ENCODE measurements at regions not wholly inside any gene's neighbourhood (a gene's known extent, or its start where the extent isn't known, plus 50 kb on each side); places are given as distances from the start of the nearest gene placed in this dataset.
A peak's percentile ranks its signal among the peaks of the same experiment; 100 is the strongest.
"Not testable (repeated sequence)": the region's sequence is repeated elsewhere in the genome, so short reads cannot be mapped to it uniquely, and the experiment has no call there.

DNA sequence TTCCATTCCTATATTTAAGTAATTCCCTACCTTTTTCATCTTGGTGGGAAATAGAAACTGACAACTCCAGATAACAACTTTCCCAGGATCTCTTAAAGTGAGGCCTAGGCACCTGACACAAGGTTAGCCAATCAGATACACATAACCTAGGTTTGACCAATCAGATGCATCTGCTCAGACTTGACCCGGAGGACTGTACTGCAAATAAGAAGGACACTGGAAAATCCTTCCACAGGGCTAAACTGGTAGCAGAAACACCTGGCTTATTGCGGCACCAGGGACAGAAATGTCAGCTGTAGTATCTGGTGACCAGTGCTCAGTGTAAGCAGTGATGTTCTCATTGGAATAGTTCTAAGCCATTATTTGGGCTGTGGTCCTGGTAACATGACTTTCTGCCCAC, 204.5 kb upstream of the SLCO3A1 start:
- DNase-seq (ENCODE audit: low read depth) = no peak
- TF ChIP-seq MYC (IDR thresholded peaks at IDR 0.05; ENCODE audit: low read depth, low read length) (no peak), POLR2A (IDR thresholded peaks at IDR 0.05; ENCODE audit: extremely low read depth, insufficient read length) (no peak)
- TF ChIP-seq, protein P1, sequence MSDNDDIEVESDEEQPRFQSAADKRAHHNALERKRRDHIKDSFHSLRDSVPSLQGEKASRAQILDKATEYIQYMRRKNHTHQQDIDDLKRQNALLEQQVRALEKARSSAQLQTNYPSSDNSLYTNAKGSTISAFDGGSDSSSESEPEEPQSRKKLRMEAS (IDR thresholded peaks at IDR 0.05; ENCODE audit: low read depth, low read length) = no peak
- TF ChIP-seq, protein P2, sequence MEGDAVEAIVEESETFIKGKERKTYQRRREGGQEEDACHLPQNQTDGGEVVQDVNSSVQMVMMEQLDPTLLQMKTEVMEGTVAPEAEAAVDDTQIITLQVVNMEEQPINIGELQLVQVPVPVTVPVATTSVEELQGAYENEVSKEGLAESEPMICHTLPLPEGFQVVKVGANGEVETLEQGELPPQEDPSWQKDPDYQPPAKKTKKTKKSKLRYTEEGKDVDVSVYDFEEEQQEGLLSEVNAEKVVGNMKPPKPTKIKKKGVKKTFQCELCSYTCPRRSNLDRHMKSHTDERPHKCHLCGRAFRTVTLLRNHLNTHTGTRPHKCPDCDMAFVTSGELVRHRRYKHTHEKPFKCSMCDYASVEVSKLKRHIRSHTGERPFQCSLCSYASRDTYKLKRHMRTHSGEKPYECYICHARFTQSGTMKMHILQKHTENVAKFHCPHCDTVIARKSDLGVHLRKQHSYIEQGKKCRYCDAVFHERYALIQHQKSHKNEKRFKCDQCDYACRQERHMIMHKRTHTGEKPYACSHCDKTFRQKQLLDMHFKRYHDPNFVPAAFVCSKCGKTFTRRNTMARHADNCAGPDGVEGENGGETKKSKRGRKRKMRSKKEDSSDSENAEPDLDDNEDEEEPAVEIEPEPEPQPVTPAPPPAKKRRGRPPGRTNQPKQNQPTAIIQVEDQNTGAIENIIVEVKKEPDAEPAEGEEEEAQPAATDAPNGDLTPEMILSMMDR (IDR thresholded peaks at IDR 0.05; ENCODE audit: low read depth, low read length) = no peak
- H3K4me3 ChIP-seq (ENCODE audit: low read depth, low read length) = no peak overlapping the region

GRCh38 chr15:91649831-91650321, 203.6 kb upstream of the SLCO3A1 start:
- H3K4me3 ChIP-seq (ENCODE audit: low read depth, low read length) = no peak overlapping the region
- TF ChIP-seq POLR2A (IDR thresholded peaks at IDR 0.05; ENCODE audit: extremely low read depth, insufficient read length) (no peak), MYC (IDR thresholded peaks at IDR 0.05; ENCODE audit: low read depth, low read length) (no peak)
- TF ChIP-seq, protein P2 (IDR thresholded peaks at IDR 0.05; ENCODE audit: low read depth, low read length) = no peak
- no peak for DNase-seq (ENCODE audit: low read depth)

DNA sequence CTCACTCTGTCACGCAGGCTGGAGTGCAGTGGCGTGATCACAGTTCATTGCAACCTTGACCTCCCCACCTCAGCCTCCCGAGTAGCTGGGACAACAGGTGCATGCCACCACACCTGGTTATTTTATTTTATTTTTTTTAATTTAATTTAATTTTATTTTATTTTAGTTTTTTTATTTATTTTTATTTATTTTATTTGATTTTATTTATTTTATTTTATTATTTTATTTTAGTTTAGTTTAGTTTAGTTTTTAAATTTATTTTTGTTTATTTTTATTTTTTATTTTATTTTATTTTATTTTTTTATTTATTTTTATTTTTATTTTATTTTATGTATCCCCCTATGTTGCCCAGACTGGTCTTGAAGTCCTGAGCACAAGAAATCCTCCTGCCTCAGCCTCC, 202.3 kb upstream of the SLCO3A1 start:
- TF ChIP-seq, protein P1 (IDR thresholded peaks at IDR 0.05; ENCODE audit: low read depth, low read length) = no peak
- TF ChIP-seq, protein P2 (IDR thresholded peaks at IDR 0.05; ENCODE audit: low read depth, low read length) = no peak
- no peak overlapping the region for H3K4me3 ChIP-seq (ENCODE audit: low read depth, low read length)
- DNase-seq (ENCODE audit: low read depth) = no peak

DNA sequence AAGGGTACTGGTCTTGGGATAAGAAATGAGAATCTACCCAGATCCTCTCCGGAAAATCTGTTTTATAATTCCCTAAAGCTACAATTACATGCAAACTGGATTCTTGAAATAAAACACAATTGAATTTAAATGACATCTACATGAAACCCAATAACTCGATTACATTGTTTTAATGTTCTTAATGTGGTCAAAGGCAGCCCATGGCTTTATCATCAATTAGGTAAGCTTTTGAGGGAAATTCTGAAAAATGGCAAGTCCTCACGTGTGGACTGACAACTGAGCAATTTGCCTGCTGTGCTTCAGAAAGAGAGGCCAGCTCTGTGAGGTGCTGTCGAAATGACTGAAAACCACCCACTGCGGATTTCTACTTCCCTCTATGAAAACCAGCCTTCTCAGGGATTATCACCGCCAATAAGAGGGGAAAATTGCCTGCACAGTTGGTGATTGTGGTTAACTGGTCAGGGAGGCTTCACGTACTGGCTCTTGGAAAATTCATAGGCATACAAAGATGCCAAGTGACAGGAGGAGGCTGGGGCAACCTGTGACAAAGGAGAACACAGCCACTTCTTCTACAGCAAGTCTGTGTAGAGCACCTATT, 200.8 kb upstream of the SLCO3A1 start:
- H3K4me3 ChIP-seq (ENCODE audit: low read depth, low read length) = no peak overlapping the region
- DNase-seq (ENCODE audit: low read depth) = peak; percentile 31
- TF ChIP-seq MYC (IDR thresholded peaks at IDR 0.05; ENCODE audit: low read depth, low read length) (no peak), POLR2A (IDR thresholded peaks at IDR 0.05; ENCODE audit: extremely low read depth, insufficient read length) (no peak)
- TF ChIP-seq, protein P1 (IDR thresholded peaks at IDR 0.05; ENCODE audit: low read depth, low read length) = no peak
- TF ChIP-seq, protein P2 (IDR thresholded peaks at IDR 0.05; ENCODE audit: low read depth, low read length) = no peak

DNA sequence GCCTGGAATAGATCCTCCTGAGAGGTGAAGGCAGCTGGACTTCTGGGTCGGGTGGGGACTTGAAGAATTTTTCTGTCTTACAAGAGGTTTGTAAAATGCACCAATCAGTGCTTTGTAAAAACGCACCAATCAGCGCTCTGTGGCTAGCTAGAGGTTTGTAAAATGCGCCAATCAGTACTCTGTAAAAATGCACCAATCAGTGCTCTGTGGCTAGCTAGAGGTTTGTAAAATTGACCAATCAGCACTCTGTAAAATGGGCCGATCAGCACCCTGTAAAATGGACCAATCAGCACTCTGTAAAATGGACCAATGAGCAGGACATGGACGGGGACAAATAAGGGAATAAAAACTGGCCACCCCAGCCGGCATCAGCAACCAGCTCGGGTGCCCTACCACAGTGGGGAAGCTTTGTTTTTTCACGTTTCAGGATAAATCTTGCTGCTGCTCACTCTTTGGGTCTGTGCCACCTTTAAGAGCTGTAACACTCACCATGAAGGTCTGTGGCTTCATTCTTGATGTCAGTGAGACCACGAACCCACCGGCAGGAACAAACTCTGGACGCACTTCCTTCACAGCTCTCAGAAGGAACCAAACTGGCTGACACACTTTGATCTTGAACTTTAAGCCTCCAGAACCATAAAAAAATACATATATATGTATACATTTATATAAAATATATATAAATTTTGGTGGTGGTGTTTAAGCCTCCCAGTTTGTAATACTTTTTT, 197.8 kb upstream of the SLCO3A1 start:
- not testable (repeated sequence) for H3K4me3 ChIP-seq (ENCODE audit: low read depth, low read length); DNase-seq (ENCODE audit: low read depth)

- TF ChIP-seq, protein P1 (IDR thresholded peaks at IDR 0.05; ENCODE audit: low read depth, low read length) = no peak
- TF ChIP-seq MYC (IDR thresholded peaks at IDR 0.05; ENCODE audit: low read depth, low read length) (no peak), POLR2A (IDR thresholded peaks at IDR 0.05; ENCODE audit: extremely low read depth, insufficient read length) (no peak)
- TF ChIP-seq, protein P2 (IDR thresholded peaks at IDR 0.05; ENCODE audit: low read depth, low read length) = no peak
- no peak overlapping the region for H3K4me3 ChIP-seq (ENCODE audit: low read depth, low read length)
- peak; percentile 12 for DNase-seq (ENCODE audit: low read depth)
These were observed 193.3 kb upstream of the SLCO3A1 start for GRCh38 chr15:91660174-91660649.

Data from NB4 (cell line).